WI38 (cell line): ENCODE measurements at regions not wholly inside any gene's neighbourhood (a gene's known extent, or its start where the extent isn't known, plus 50 kb on each side); places are given as distances from the start of the nearest gene placed in this dataset.
"Not testable (repeated sequence)": the region's sequence is repeated elsewhere in the genome, so short reads cannot be mapped to it uniquely, and the experiment has no call there.

ENCODE experiments used
- H3K4me3 ChIP-seq: 2 replicates; pipeline ENCODE4 v1.5.1; 2011; ENCODE audit warnings: low read depth, mild to moderate bottlenecking, control low read depth, low read length
- CTCF ChIP-seq: IDR thresholded peaks from 2 replicates; pipeline ENCODE4 v1.5.1; 2012; ENCODE audit warnings: low read depth, mild to moderate bottlenecking, control low read depth, low read length

- no peak for TF ChIP-seq CTCF
- no peak overlapping the region for H3K4me3 ChIP-seq
Measured at GRCh38 chr6:23537828-23538227, 588.2 kb upstream of the NRSN1 start.

GRCh38 chr6:23547851-23548250, 578.2 kb upstream of the NRSN1 start:
- TF ChIP-seq CTCF: no peak
- no peak overlapping the region for H3K4me3 ChIP-seq

- H3K4me3 ChIP-seq: not testable (repeated sequence)
Measured at GRCh38 chr6:23554953-23555352, 571.1 kb upstream of the NRSN1 start.

- no peak for TF ChIP-seq CTCF
- H3K4me3 ChIP-seq: no peak overlapping the region
Measured at GRCh38 chr6:23559587-23560343, 566.2 kb upstream of the NRSN1 start.

GRCh38 chr6:23561732-23562131, 564.3 kb upstream of the NRSN1 start:
- no peak overlapping the region for H3K4me3 ChIP-seq

GRCh38 chr6:23562554-23562953, 563.5 kb upstream of the NRSN1 start:
- no peak overlapping the region for H3K4me3 ChIP-seq
- no peak for TF ChIP-seq CTCF

More at GRCh38 chr6:23561732-23562131, 564.3 kb upstream of the NRSN1 start:
- no peak for TF ChIP-seq CTCF

GRCh38 chr6:23563323-23563722, 562.7 kb upstream of the NRSN1 start:
- H3K4me3 ChIP-seq: no peak overlapping the region
- TF ChIP-seq CTCF: no peak

GRCh38 chr6:23566418-23566817, 559.6 kb upstream of the NRSN1 start:
- no peak overlapping the region for H3K4me3 ChIP-seq
- no peak for TF ChIP-seq CTCF
